ENCODE measurements at regions not wholly inside any gene's neighbourhood (a gene's known extent, or its start where the extent isn't known, plus 50 kb on each side); places are given as distances from the start of the nearest gene placed in this dataset.

DNA sequence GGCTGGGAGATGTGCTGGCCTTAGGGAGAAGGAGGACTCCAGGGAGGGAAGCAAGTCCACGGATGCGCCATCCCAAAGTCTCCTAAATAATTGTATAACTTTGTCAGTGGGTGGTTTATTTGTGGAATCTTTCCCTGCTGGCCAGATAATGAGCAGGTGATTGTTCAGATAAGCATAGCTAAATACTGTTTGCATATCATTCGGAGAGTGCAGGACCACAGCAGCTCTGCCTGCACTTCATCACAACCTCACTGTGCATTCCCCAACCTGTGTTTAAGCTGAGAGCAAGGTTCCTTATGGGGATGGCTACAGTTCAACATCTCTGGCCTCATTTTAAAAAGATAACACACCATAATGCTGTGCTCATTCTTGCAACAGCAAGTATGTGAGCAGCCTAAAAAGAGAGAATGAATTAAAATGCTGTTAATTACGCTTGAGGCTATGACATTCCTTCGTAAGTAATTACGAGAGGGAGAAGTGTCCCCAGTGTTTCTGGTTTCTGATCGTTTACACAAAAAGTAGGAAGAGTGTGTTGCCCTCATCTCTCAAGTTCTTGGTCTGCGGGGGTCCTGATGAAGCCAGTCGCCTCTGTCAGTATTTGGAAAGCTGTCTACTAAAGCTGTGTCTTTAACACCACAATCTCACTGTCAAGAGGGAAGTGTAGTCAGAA lies 272.0 kb upstream of the RORA start:
- Histone ChIP-seq H3K27ac (ENCODE audit: low read depth in 1 of 2, low read length in 2 of 2) (no peak overlapping the region), H3K4me1 (ENCODE audit: control insufficient read depth in 1 of 2, insufficient read depth in 2 of 2, low read length in 2 of 2) (peaks cover 0 to 2% of the 10 kb centered on the region in 2 donors), H3K27me3 (ENCODE audit: control insufficient read depth in 1 of 2, insufficient read depth in 2 of 2, low read length in 1 of 2) (no peaks in the 10 kb centered on the region), H3K4me3 (ENCODE audit: low read length in 2 of 2) (no peak overlapping the region), H3K9me3 (ENCODE audit: control insufficient read depth, low read length) (no peaks in the 10 kb centered on the region), H3K36me3 (ENCODE audit: control insufficient read depth in 1 of 2, insufficient read depth in 2 of 2, low read length in 1 of 2) (no peaks in the 10 kb centered on the region)
- DNase-seq (no peak), ATAC-seq (ENCODE audit: low FRiP score) (no peak)
- 89 to 92% methylated on average over 9 of the region's 9 CpGs for WGBS, 2 donors
- intact Hi-C loops (cut with DNase I), result no loop called here

DNA sequence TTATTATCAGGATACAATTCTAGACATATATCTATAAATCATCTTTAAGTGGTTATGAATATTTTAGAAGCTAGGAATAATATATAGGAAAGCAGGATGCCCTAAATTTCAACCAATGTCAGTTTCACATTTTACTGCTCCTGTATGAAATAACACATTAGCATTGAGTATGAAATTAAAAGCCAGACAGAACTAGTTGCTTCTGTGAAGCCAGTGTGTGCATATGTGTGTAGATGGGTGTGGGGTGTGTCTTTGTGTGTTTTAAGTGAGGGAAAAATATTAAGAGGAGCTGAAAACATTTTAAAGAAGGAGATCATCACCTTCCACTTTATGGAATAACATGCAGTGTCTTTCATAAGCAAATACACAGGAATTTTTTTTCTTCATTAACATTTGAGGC lies 271.4 kb upstream of the RORA start:
- H3K36me3 ChIP-seq (ENCODE audit: control insufficient read depth in 1 of 2, insufficient read depth in 2 of 2, low read length in 1 of 2), result no peaks in the 10 kb centered on the region
- peaks cover 0 to 2% of the 10 kb centered on the region in 2 donors for H3K4me1 ChIP-seq (ENCODE audit: control insufficient read depth in 1 of 2, insufficient read depth in 2 of 2, low read length in 2 of 2)
- intact Hi-C loops (cut with DNase I), result no loop called here
- H3K9me3 ChIP-seq (ENCODE audit: control insufficient read depth, low read length), result no peaks in the 10 kb centered on the region
- no peak overlapping the region for H3K27ac ChIP-seq (ENCODE audit: low read depth in 1 of 2, low read length in 2 of 2)
- no peaks in the 10 kb centered on the region for H3K27me3 ChIP-seq (ENCODE audit: control insufficient read depth in 1 of 2, insufficient read depth in 2 of 2, low read length in 1 of 2)
- ATAC-seq (ENCODE audit: low FRiP score), result no peak
- H3K4me3 ChIP-seq (ENCODE audit: low read length in 2 of 2), result no peak overlapping the region
- no peak for DNase-seq

DNA sequence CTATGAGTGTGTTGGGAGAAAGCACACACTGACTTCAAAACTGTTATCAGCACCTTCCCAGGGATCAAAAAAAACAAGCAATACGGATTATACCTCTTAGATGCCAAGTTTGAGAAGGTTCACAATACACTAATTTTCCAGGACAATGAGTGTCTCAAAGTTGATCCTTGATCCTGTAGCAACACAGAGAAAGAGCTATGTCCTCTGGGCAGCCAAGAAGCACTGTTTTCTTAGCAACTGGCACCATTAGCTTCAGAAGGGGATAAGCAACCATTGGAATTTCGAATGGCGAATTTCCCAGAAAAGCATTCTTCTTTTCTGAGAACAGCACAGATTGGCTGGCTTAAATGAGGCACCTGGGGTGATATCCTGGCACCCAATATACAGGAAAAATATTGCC lies 270.3 kb upstream of the RORA start:
- Histone ChIP-seq H3K4me1 (ENCODE audit: control insufficient read depth in 1 of 2, insufficient read depth in 2 of 2, low read length in 2 of 2) (peaks cover 0 to 2% of the 10 kb centered on the region in 2 donors), H3K27ac (ENCODE audit: low read depth in 1 of 2, low read length in 2 of 2) (no peak overlapping the region), H3K27me3 (ENCODE audit: control insufficient read depth in 1 of 2, insufficient read depth in 2 of 2, low read length in 1 of 2) (no peaks in the 10 kb centered on the region), H3K9me3 (ENCODE audit: control insufficient read depth, low read length) (no peaks in the 10 kb centered on the region), H3K4me3 (ENCODE audit: low read length in 2 of 2) (no peak overlapping the region), H3K36me3 (ENCODE audit: control insufficient read depth in 1 of 2, insufficient read depth in 2 of 2, low read length in 1 of 2) (no peaks in the 10 kb centered on the region)
- no peak for ATAC-seq (ENCODE audit: low FRiP score)
- intact Hi-C loops (cut with DNase I), result no loop called here
- 24 to 27% methylated on average over 3 of the region's 3 CpGs for WGBS, 2 donors
- no peak for DNase-seq

DNA sequence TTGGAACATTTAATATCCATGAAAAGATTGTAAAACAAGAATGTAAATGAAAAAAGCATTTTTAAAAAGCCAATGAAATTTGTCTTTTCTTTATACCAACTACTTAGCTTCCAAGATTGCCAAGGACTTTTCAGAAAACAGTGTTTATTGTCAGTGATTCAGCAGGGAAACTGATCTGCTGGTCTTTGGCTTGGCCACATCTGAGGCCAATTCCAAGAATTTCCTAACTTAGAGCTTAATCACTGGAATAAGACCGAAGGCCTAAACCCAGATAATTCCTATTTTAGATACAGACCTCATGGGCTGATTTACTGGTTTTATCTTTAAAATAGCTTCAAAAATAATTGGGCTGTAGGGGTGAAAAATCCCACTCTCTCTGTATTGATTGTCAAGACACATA lies 260.5 kb upstream of the RORA start:
- no peaks in the 10 kb centered on the region for H3K36me3 ChIP-seq (ENCODE audit: control insufficient read depth in 1 of 2, insufficient read depth in 2 of 2, low read length in 1 of 2)
- H3K4me1 ChIP-seq (ENCODE audit: control insufficient read depth in 1 of 2, insufficient read depth in 2 of 2, low read length in 2 of 2), result no peaks in the 10 kb centered on the region
- ATAC-seq (ENCODE audit: low FRiP score) (no peak), DNase-seq (no peak)
- WGBS, 2 donors, result 4 to 5% methylated on average over 1 of the region's 1 CpG
- intact Hi-C loops (cut with DNase I), result no loop called here
- no peak overlapping the region for H3K27ac ChIP-seq (ENCODE audit: low read depth in 1 of 2, low read length in 2 of 2)
- H3K27me3 ChIP-seq (ENCODE audit: control insufficient read depth in 1 of 2, insufficient read depth in 2 of 2, low read length in 1 of 2), result no peaks in the 10 kb centered on the region
- H3K9me3 ChIP-seq (ENCODE audit: control insufficient read depth, low read length), result peaks cover 2% of the 10 kb centered on the region
- H3K4me3 ChIP-seq (ENCODE audit: low read length in 2 of 2), result no peak overlapping the region

DNA sequence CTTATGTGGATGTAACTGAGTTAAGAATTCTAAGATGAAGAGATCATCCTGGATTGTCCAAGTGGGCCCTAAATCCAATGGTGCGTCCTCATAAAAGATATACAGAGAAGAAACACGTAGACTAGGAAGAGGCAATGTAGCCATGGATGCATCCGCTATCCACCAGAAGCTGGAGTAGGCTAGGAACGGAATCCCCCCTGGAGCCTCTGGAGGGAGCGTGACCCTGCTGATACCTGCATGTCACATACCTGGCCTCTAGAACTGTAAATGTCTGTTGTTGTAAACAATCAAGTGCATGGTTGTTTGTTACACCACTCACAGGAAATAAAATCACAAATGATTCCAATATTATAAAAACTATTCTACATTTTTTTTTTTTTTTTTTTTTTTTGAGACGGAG lies 254.5 kb upstream of the RORA start:
- H3K4me3 ChIP-seq (ENCODE audit: low read length in 2 of 2), result no peak overlapping the region
- no peaks in the 10 kb centered on the region for H3K4me1 ChIP-seq (ENCODE audit: control insufficient read depth in 1 of 2, insufficient read depth in 2 of 2, low read length in 2 of 2)
- no peak overlapping the region for H3K27ac ChIP-seq (ENCODE audit: low read depth in 1 of 2, low read length in 2 of 2)
- DNase-seq (no peak), ATAC-seq (ENCODE audit: low FRiP score) (no peak)
- peaks cover 1% of the 10 kb centered on the region for H3K9me3 ChIP-seq (ENCODE audit: control insufficient read depth, low read length)
- no peaks in the 10 kb centered on the region for H3K36me3 ChIP-seq (ENCODE audit: control insufficient read depth in 1 of 2, insufficient read depth in 2 of 2, low read length in 1 of 2)
- H3K27me3 ChIP-seq (ENCODE audit: control insufficient read depth in 1 of 2, insufficient read depth in 2 of 2, low read length in 1 of 2), result no peaks in the 10 kb centered on the region
- intact Hi-C loops (cut with DNase I), result no loop called here
- 94 to 95% methylated on average over 5 of the region's 6 CpGs for WGBS, 2 donors

DNA sequence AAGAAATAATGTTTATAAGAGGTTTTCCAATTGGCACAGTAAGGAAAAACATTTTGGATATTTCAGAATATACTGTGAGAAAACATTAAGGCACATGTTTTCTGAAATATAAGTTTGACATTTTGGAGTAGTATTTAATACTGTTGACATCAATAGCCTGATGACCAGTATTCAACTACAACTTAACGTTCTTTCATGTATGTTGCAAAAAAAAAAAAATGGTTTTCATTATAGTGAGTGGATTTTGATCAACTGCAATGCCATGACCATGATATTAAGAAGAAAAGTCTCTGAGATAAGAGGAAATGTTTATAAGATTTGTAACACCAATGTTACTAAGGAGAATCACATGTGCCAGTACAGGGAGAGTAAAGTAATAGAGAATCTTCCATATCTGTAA lies 252.8 kb upstream of the RORA start:
- ATAC-seq (ENCODE audit: low FRiP score) (no peak), DNase-seq (no peak)
- H3K9me3 ChIP-seq (ENCODE audit: control insufficient read depth, low read length), result peaks cover 1% of the 10 kb centered on the region
- H3K27me3 ChIP-seq (ENCODE audit: control insufficient read depth in 1 of 2, insufficient read depth in 2 of 2, low read length in 1 of 2), result no peaks in the 10 kb centered on the region
- WGBS, 2 donors, result 50 to 60% methylated on average over 1 of the region's 1 CpG
- no peak overlapping the region for H3K27ac ChIP-seq (ENCODE audit: low read depth in 1 of 2, low read length in 2 of 2)
- no peaks in the 10 kb centered on the region for H3K4me1 ChIP-seq (ENCODE audit: control insufficient read depth in 1 of 2, insufficient read depth in 2 of 2, low read length in 2 of 2)
- H3K4me3 ChIP-seq (ENCODE audit: low read length in 2 of 2), result no peak overlapping the region
- H3K36me3 ChIP-seq (ENCODE audit: control insufficient read depth in 1 of 2, insufficient read depth in 2 of 2, low read length in 1 of 2), result no peaks in the 10 kb centered on the region
- intact Hi-C loops (cut with DNase I), result no loop called here

DNA sequence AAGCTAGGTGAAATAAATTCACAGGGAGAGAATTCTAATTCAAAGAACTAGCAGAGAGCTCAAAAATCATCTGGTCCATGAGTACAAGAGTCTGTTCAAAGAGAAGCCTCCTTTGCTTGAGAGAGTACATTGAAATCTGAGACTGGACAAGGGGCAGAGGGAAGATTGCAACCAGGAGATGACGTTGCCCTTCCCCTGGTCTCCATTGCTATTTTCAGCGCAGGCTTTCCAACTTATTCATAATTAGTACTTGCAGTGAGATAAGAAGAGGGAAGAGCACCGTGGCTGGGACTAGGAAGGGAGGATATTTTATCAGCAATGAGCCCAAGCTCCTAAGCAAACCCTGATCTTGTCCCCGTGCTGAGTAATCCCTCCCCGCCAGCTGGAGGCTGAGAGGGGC lies 251.8 kb upstream of the RORA start:
- Histone ChIP-seq H3K4me1 (ENCODE audit: control insufficient read depth in 1 of 2, insufficient read depth in 2 of 2, low read length in 2 of 2) (no peaks in the 10 kb centered on the region), H3K4me3 (ENCODE audit: low read length in 2 of 2) (no peak overlapping the region), H3K9me3 (ENCODE audit: control insufficient read depth, low read length) (peaks cover 1% of the 10 kb centered on the region), H3K27ac (ENCODE audit: low read depth in 1 of 2, low read length in 2 of 2) (no peak overlapping the region), H3K27me3 (ENCODE audit: control insufficient read depth in 1 of 2, insufficient read depth in 2 of 2, low read length in 1 of 2) (no peaks in the 10 kb centered on the region), H3K36me3 (ENCODE audit: control insufficient read depth in 1 of 2, insufficient read depth in 2 of 2, low read length in 1 of 2) (no peaks in the 10 kb centered on the region)
- intact Hi-C loops (cut with DNase I), result no loop called here
- DNase-seq (no peak), ATAC-seq (ENCODE audit: low FRiP score) (no peak)
- WGBS, 2 donors, result 47 to 51% methylated on average over 5 of the region's 5 CpGs

DNA sequence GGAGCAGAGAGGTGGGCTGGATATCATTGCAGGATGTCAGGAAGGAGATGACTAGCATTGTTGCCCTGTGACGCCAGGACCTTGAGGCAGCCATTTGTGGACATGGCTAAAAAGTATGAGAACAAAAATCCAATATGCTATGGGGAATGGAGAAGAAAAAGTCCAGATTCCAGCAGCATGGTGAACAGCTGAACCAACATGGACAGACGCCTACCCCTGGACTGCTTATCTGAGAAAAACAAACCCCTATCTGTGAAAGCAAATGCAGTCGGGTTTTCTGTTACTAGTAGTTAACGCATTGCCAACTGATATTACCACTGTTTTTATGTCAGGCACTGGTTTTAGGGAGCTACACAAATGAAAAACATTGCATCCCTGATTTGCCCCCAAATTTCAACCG lies 251.2 kb upstream of the RORA start:
- WGBS, 2 donors, result 22 to 31% methylated on average over 5 of the region's 5 CpGs
- no peak for ATAC-seq (ENCODE audit: low FRiP score)
- no peak for DNase-seq

DNA sequence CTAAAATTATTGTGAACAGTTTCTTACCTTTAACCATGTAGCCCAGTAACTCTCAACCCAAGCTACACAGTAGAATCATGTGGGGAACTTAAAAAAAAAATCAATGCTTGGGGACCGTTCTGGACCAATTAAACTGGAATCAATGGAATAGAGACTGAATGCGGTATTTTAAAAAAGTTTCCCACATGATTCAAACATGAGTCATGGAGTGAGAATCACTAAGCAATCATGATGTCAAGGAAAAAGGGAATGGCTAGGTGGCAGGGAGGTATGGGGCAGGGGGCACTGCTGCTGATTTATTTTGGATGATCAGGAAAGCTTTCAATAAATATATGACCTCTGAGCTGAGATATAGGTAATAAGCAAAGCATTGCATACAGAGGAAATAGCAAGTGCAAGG lies 250.5 kb upstream of the RORA start:
- WGBS, 2 donors, result 60 to 66% methylated on average over 2 of the region's 2 CpGs
- ATAC-seq (ENCODE audit: low FRiP score) (no peak), DNase-seq (no peak)
- Histone ChIP-seq H3K4me3 (ENCODE audit: low read length in 2 of 2) (no peak overlapping the region), H3K27me3 (ENCODE audit: control insufficient read depth in 1 of 2, insufficient read depth in 2 of 2, low read length in 1 of 2) (no peaks in the 10 kb centered on the region), H3K4me1 (ENCODE audit: control insufficient read depth in 1 of 2, insufficient read depth in 2 of 2, low read length in 2 of 2) (no peaks in the 10 kb centered on the region), H3K9me3 (ENCODE audit: control insufficient read depth, low read length) (peaks cover 1% of the 10 kb centered on the region), H3K36me3 (ENCODE audit: control insufficient read depth in 1 of 2, insufficient read depth in 2 of 2, low read length in 1 of 2) (no peaks in the 10 kb centered on the region), H3K27ac (ENCODE audit: low read depth in 1 of 2, low read length in 2 of 2) (no peak overlapping the region)
- intact Hi-C loops (cut with DNase I), result no loop called here

More for the DNA sequence above, 251.2 kb upstream of the RORA start:
- Histone ChIP-seq H3K27me3 (ENCODE audit: control insufficient read depth in 1 of 2, insufficient read depth in 2 of 2, low read length in 1 of 2) (no peaks in the 10 kb centered on the region), H3K4me3 (ENCODE audit: low read length in 2 of 2) (no peak overlapping the region), H3K27ac (ENCODE audit: low read depth in 1 of 2, low read length in 2 of 2) (no peak overlapping the region), H3K4me1 (ENCODE audit: control insufficient read depth in 1 of 2, insufficient read depth in 2 of 2, low read length in 2 of 2) (no peaks in the 10 kb centered on the region), H3K9me3 (ENCODE audit: control insufficient read depth, low read length) (peaks cover 1% of the 10 kb centered on the region), H3K36me3 (ENCODE audit: control insufficient read depth in 1 of 2, insufficient read depth in 2 of 2, low read length in 1 of 2) (no peaks in the 10 kb centered on the region)
- intact Hi-C loops (cut with DNase I), result no loop called here

All from aorta (tissue), 5 donors.